Keratinocyte (primary cell): ENCODE measurements at regions not wholly inside any gene's neighbourhood (a gene's known extent, or its start where the extent isn't known, plus 50 kb on each side); places are given as distances from the start of the nearest gene placed in this dataset.

Experiments used
- DNase-seq: peaks from one replicate; pipeline ENCODE4 v3.0.0-alpha.2; 2011; ENCODE audit warnings: low read depth, missing footprints, low spot score
- FAIRE-seq: peaks from 2 replicates; lab custom pipeline; 2011; peaks lifted over from hg19 to GRCh38; lab: Jason Lieb, UNC
- H2AFZ ChIP-seq: 2 replicates; pipeline ENCODE4 v1.6.0; 2012; ENCODE audit warnings: low read length, control low read depth, inconsistent platforms; ENCODE audit not compliant: control insufficient read depth
- H3K27ac ChIP-seq: 2 replicates; pipeline ENCODE4 v1.5.1; 2011; ENCODE audit warnings: low read length; ENCODE audit not compliant: control insufficient read depth, insufficient read depth
- H3K27me3 ChIP-seq: 3 replicates; pipeline ENCODE4 v1.6.0; 2011; ENCODE audit warnings: low read length; ENCODE audit not compliant: control insufficient read depth, insufficient read depth; ENCODE audit errors: extremely low read depth
- H3K36me3 ChIP-seq, 2 experiments: 2 replicates in 1 of 2; 3 replicates in 1 of 2; pipeline ENCODE4 v1.5.1; 2011; ENCODE audit warnings: low read length in 2 of 2, mild to moderate bottlenecking in 1 of 2; ENCODE audit not compliant: control insufficient read depth in 2 of 2, insufficient read depth in 2 of 2; ENCODE audit errors: extremely low read depth in 1 of 2
- H3K4me1 ChIP-seq: 3 replicates; pipeline ENCODE4 v1.5.1; 2011; ENCODE audit warnings: low read length; ENCODE audit not compliant: control insufficient read depth, insufficient read depth; ENCODE audit errors: extremely low read depth
- H3K4me2 ChIP-seq: 3 replicates; pipeline ENCODE4 v1.6.0; 2011; ENCODE audit warnings: low read depth, low read length; ENCODE audit not compliant: control insufficient read depth, insufficient read depth; ENCODE audit errors: extremely low read depth
- H3K4me3 ChIP-seq, 3 experiments: fragments of 200-600 bp in 1 of 3; sonication (generic) in 1 of 3; 2 replicates in 2 of 3; 3 replicates in 1 of 3; pipeline ENCODE4 v1.5.1; 2011 to 2016; ENCODE audit warnings: low read length in 3 of 3, mild to moderate bottlenecking in 3 of 3, control low read depth in 2 of 3, inconsistent platforms in 1 of 3, low read depth in 1 of 3, mixed read lengths in 1 of 3, mixed run types in 1 of 3, moderate library complexity in 1 of 3; ENCODE audit not compliant: control insufficient read depth in 2 of 3, insufficient read depth in 2 of 3; ENCODE audit errors: extremely low read depth in 1 of 3
- H3K79me2 ChIP-seq: 2 replicates; pipeline ENCODE4 v1.6.0; 2012; ENCODE audit warnings: low read length; ENCODE audit not compliant: control insufficient read depth, insufficient read depth
- H3K9ac ChIP-seq: 3 replicates; pipeline ENCODE4 v1.6.0; 2011; ENCODE audit warnings: low read length; ENCODE audit not compliant: control insufficient read depth, insufficient read depth; ENCODE audit errors: extremely low read depth
- H3K9me1 ChIP-seq: 3 replicates; pipeline ENCODE4 v1.6.0; 2011; ENCODE audit warnings: low read length; ENCODE audit not compliant: control insufficient read depth, insufficient read depth; ENCODE audit errors: extremely low read depth
- H3K9me3 ChIP-seq: 2 replicates; pipeline ENCODE4 v1.5.1; 2012; ENCODE audit warnings: low read depth, low read length; ENCODE audit not compliant: control insufficient read depth
- H4K20me1 ChIP-seq: 3 replicates; pipeline ENCODE4 v1.6.0; 2011; ENCODE audit warnings: low read length; ENCODE audit not compliant: control insufficient read depth, insufficient read depth; ENCODE audit errors: extremely low read depth
- CTCF ChIP-seq, 3 experiments: IDR thresholded peaks in 1 of 3; conservative IDR thresholded peaks in 1 of 3; optimal IDR thresholded peaks in 1 of 3; 2 replicates in 2 of 3; 3 replicates in 1 of 3; pipeline versions ENCODE3 to v1.5.1; 2011; ENCODE audit warnings: low read length in 3 of 3, mild to moderate bottlenecking in 3 of 3, moderate library complexity in 2 of 3, control low read depth in 1 of 3, inconsistent platforms in 1 of 3; ENCODE audit not compliant: insufficient read depth in 2 of 3; ENCODE audit errors: extremely low read depth in 1 of 3
- EZH2 ChIP-seq: IDR thresholded peaks from one replicate; pipeline ENCODE4 v1.6.1; 2012; ENCODE audit warnings: inconsistent platforms, mild to moderate bottlenecking, low read length, moderate library complexity
- dilution Hi-C: fragments of 300-500 bp; cut with MboI; formaldehyde crosslinking; loops from one replicate; pipeline ENCODE4 v1.7.0; 2020; ENCODE audit warnings: low sequenced_read_pairs; ENCODE audit not compliant: extremely low pct_ligation_motif_present

DNA sequence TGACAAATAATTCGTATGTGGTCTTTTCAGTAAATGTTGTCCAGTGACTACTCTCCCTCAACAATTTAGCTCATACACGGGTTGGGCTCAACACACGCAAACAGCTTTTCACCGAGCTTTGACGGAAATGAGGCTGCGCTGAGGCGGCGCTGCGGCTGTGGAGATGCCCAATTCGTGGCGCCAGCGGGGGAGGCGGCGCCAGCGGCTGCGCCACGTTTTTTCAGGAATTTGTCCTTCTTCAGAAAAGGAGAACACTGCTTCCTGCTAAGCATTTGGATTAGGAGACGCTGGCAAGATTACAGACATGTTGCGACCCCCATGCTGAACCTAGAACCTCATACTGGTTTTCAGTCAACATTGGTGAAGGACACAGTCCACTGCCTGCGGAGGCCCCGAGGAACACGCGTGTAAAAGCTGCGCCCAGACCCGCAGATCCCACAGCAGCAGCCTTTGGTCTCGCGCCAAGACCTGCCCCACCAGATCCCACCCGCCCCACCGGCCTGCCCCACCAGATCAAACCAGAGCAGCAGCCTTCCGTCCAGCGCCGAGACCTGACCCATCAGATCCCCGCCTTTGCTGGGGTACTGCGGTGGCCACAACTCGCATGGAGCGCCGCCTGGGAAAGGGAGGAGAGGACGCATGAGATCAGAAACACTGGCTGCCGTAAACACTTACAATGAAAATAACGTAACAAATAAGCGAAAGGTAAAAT is 173.8 kb downstream of the TMEM18 start:
- FAIRE-seq (no peak), DNase-seq (no peak)
- TF ChIP-seq EZH2 (no peak), CTCF (optimal IDR thresholded peaks at IDR 0.05 in 1 of 3, IDR thresholded peaks at IDR 0.05 in 1 of 3, conservative IDR thresholded peaks at IDR 0.05 in 1 of 3; ENCODE audit: extremely low read depth in 1 of 3, insufficient read depth in 2 of 3, low read length in 3 of 3) (no peak)
- Histone ChIP-seq H3K79me2 (no peaks in the 10 kb centered on the region), H3K9ac (no peak overlapping the region), H3K4me1 (no peaks in the 10 kb centered on the region), H3K4me3 (no peak overlapping the region), H4K20me1 (no peaks in the 10 kb centered on the region), H3K9me3 (peaks cover 5% of the 10 kb centered on the region), H3K27me3 (no peaks in the 10 kb centered on the region), H3K36me3 (no peaks in the 10 kb centered on the region), H3K4me2 (no peak overlapping the region), H3K9me1 (no peaks in the 10 kb centered on the region), H2AFZ (no peak overlapping the region), H3K27ac (no peak overlapping the region)
- dilution Hi-C loops, result no loop called here

DNA sequence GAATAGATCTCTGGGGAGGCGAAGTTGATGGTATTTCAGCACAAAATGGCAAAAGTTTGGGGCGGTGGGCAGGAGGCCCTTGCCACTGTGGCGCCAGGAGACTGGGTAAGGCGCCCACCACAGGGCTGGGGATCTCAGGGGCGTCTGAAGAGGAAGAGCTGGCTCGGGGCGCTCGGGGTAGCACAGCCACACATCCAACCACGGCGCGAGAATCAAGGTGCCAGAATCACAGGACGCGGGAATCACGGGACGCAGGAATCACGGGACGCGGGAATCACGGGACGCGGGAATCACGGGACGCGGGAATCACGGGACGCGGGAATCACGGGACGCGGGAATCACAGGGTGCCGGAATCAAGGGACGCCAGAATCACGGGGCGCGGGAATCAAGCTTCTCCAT is 174.4 kb downstream of the TMEM18 start:
- no peak overlapping the region for H2AFZ ChIP-seq
- H3K4me2 ChIP-seq, result no peak overlapping the region
- no peaks in the 10 kb centered on the region for H3K27me3 ChIP-seq

More for the DNA sequence above, 174.4 kb downstream of the TMEM18 start:
- no peak for DNase-seq
- Histone ChIP-seq H3K9me1 (no peaks in the 10 kb centered on the region), H3K9me3 (peaks cover 5% of the 10 kb centered on the region), H3K27ac (no peak overlapping the region), H3K36me3 (no peaks in the 10 kb centered on the region), H3K79me2 (no peaks in the 10 kb centered on the region), H3K9ac (no peak overlapping the region), H3K4me1 (no peaks in the 10 kb centered on the region), H4K20me1 (no peaks in the 10 kb centered on the region), H3K4me3 (no peak overlapping the region)
- TF ChIP-seq EZH2, result no peak
- no peak for TF ChIP-seq CTCF (optimal IDR thresholded peaks at IDR 0.05 in 1 of 3, IDR thresholded peaks at IDR 0.05 in 1 of 3, conservative IDR thresholded peaks at IDR 0.05 in 1 of 3; ENCODE audit: extremely low read depth in 1 of 3, insufficient read depth in 2 of 3, low read length in 3 of 3)
- dilution Hi-C loops, result no loop called here
- FAIRE-seq, result no peak
